ENCODE measurements at regions not wholly inside any gene's neighbourhood (a gene's known extent, or its start where the extent isn't known, plus 50 kb on each side); places are given as distances from the start of the nearest gene placed in this dataset.

GRCh38 chr1:73659136-73659535 is 538.8 kb downstream of the LRRIQ3 start:
- TF ChIP-seq CTCF (IDR thresholded peaks at IDR 0.05; ENCODE audit: low read length) (no peak), EZH2 (IDR thresholded peaks at IDR 0.05; ENCODE audit: borderline replicate concordance, low read length) (no peak)

All from OCI-LY1 (cell line).